NCI-H82 (cell line): ENCODE measurements at regions not wholly inside any gene's neighbourhood (a gene's known extent, or its start where the extent isn't known, plus 50 kb on each side); places are given as distances from the start of the nearest gene placed in this dataset.
"Not testable (repeated sequence)": the region's sequence is repeated elsewhere in the genome, so short reads cannot be mapped to it uniquely, and the experiment has no call there.

Experiments used
- DNase-seq: peaks from one replicate; lab custom pipeline; 2025; lab: John Stamatoyannopoulos, UW

GRCh38 chr12:108424026-108424425 is 84.9 kb upstream of the CMKLR1 start:
- no peak for DNase-seq

GRCh38 chr12:108423486-108423885 is 84.4 kb upstream of the CMKLR1 start:
- DNase-seq: no peak

GRCh38 chr12:108421082-108421481 is 82.0 kb upstream of the CMKLR1 start:
- not testable (repeated sequence) for DNase-seq

- not testable (repeated sequence) for DNase-seq
These were observed 81.3 kb upstream of the CMKLR1 start for GRCh38 chr12:108420421-108420820.

- peak; percentile 31 for DNase-seq
These were observed 80.8 kb upstream of the CMKLR1 start for GRCh38 chr12:108419949-108420348.

GRCh38 chr12:108418164-108418890 is 79.2 kb upstream of the CMKLR1 start:
- no peak for DNase-seq

GRCh38 chr12:108414021-108414420 is 74.9 kb upstream of the CMKLR1 start:
- no peak for DNase-seq

GRCh38 chr12:108410689-108411088 is 71.6 kb upstream of the CMKLR1 start:
- no peak for DNase-seq

- DNase-seq: no peak
These were observed 70.4 kb upstream of the CMKLR1 start for GRCh38 chr12:108409481-108409880.

GRCh38 chr12:108403952-108404351 is 64.8 kb upstream of the CMKLR1 start:
- DNase-seq: no peak

GRCh38 chr12:108401964-108402363 is 62.9 kb upstream of the CMKLR1 start:
- no peak for DNase-seq

- DNase-seq: no peak
These were observed 61.9 kb upstream of the CMKLR1 start for GRCh38 chr12:108400900-108401480.

- DNase-seq: no peak
These were observed 61.4 kb upstream of the CMKLR1 start for GRCh38 chr12:108400481-108400880.

GRCh38 chr12:108400056-108400455 is 60.9 kb upstream of the CMKLR1 start:
- DNase-seq: no peak

- DNase-seq: peak; percentile 58
These were observed 60.4 kb upstream of the CMKLR1 start for GRCh38 chr12:108399514-108399913.

GRCh38 chr12:108394196-108394595 is 55.1 kb upstream of the CMKLR1 start:
- no peak for DNase-seq

GRCh38 chr12:108392284-108392683 is 53.2 kb upstream of the CMKLR1 start:
- DNase-seq: no peak

- DNase-seq: peak; percentile 28
These were observed 51.5 kb upstream of the CMKLR1 start for GRCh38 chr12:108390495-108391203.

- DNase-seq: no peak
These were observed 50.4 kb upstream of the CMKLR1 start for GRCh38 chr12:108389544-108389943.
